H9 (cell line): ENCODE measurements at regions not wholly inside any gene's neighbourhood (a gene's known extent, or its start where the extent isn't known, plus 50 kb on each side); places are given as distances from the start of the nearest gene placed in this dataset.
A peak's percentile ranks its signal among the peaks of the same experiment; 100 is the strongest.

Source experiments
- DNase-seq: peaks from one replicate; pipeline ENCODE4 v3.0.0-alpha.2; 2017
- H2AFZ ChIP-seq: one replicate; pipeline ENCODE4 v1.6.1; 2013; ENCODE audit warnings: mild to moderate bottlenecking, low read length, control low read depth, moderate library complexity
- H2AK5ac ChIP-seq: 2 replicates; pipeline ENCODE4 v1.6.1; 2013; ENCODE audit warnings: low read length, control low read depth, mixed read lengths; ENCODE audit not compliant: insufficient read length
- H2BK120ac ChIP-seq: one replicate; pipeline ENCODE4 v1.6.1; 2013; ENCODE audit warnings: low read depth, mild to moderate bottlenecking, low read length, control low read depth, inconsistent platforms; ENCODE audit not compliant: poor library complexity, severe bottlenecking
- H2BK12ac ChIP-seq: 2 replicates; pipeline ENCODE4 v1.6.1; 2013; ENCODE audit warnings: low read length, control low read depth, mixed read lengths, low read depth; ENCODE audit not compliant: insufficient read length
- H2BK15ac ChIP-seq: 2 replicates; pipeline ENCODE4 v1.6.1; 2013; ENCODE audit warnings: low read depth, low read length, control low read depth
- H2BK20ac ChIP-seq: one replicate; pipeline ENCODE4 v1.6.1; 2013; ENCODE audit warnings: low read depth, mild to moderate bottlenecking, low read length, control low read depth, inconsistent platforms; ENCODE audit not compliant: poor library complexity, severe bottlenecking
- H2BK5ac ChIP-seq: 2 replicates; pipeline ENCODE4 v1.6.1; 2013; ENCODE audit warnings: low read length, control low read depth, mixed read lengths; ENCODE audit not compliant: insufficient read length
- H3K14ac ChIP-seq: 2 replicates; pipeline ENCODE4 v1.6.1; 2013; ENCODE audit warnings: low read length, control low read depth; ENCODE audit not compliant: insufficient read depth
- H3K18ac ChIP-seq: 2 replicates; pipeline ENCODE4 v1.6.1; 2013; ENCODE audit warnings: low read depth, mild to moderate bottlenecking, mixed read lengths, low read length, control low read depth; ENCODE audit not compliant: insufficient read length
- H3K23ac ChIP-seq: 2 replicates; pipeline ENCODE4 v1.6.1; 2013; ENCODE audit warnings: low read length, control low read depth, mixed read lengths, low read depth; ENCODE audit not compliant: insufficient read length
- H3K23me2 ChIP-seq: 2 replicates; pipeline ENCODE4 v1.6.1; 2013; ENCODE audit warnings: low read depth, mild to moderate bottlenecking, mixed read lengths, low read length, control low read depth; ENCODE audit not compliant: insufficient read length, poor library complexity, severe bottlenecking
- H3K27ac ChIP-seq: 2 replicates; pipeline ENCODE4 v1.5.1; 2013; ENCODE audit warnings: low read length, control low read depth, mixed read lengths, low read depth; ENCODE audit not compliant: insufficient read length
- H3K27me3 ChIP-seq: 2 replicates; pipeline ENCODE4 v1.6.1; 2013; ENCODE audit warnings: low read length, control low read depth, inconsistent platforms; ENCODE audit not compliant: insufficient read depth
- H3K4ac ChIP-seq: 2 replicates; pipeline ENCODE4 v1.6.1; 2013; ENCODE audit warnings: low read depth, mild to moderate bottlenecking, control low read depth, inconsistent platforms, low read length, moderate library complexity
- H3K4me1 ChIP-seq: 2 replicates; pipeline ENCODE4 v1.6.1; 2013; ENCODE audit warnings: low read length, control low read depth, inconsistent platforms; ENCODE audit not compliant: insufficient read depth
- H3K4me2 ChIP-seq: 2 replicates; pipeline ENCODE4 v1.6.1; 2013; ENCODE audit warnings: low read length, control low read depth, mixed read lengths; ENCODE audit not compliant: insufficient read length, insufficient read depth
- H3K56ac ChIP-seq: 2 replicates; pipeline ENCODE4 v1.6.1; 2013; ENCODE audit warnings: low read depth, mild to moderate bottlenecking, mixed read lengths, low read length, control low read depth; ENCODE audit not compliant: insufficient read length
- H3K79me1 ChIP-seq: 2 replicates; pipeline ENCODE4 v1.6.1; 2013; ENCODE audit warnings: low read depth, mild to moderate bottlenecking, moderate library complexity, low read length, control low read depth, inconsistent platforms; ENCODE audit not compliant: insufficient read depth, poor library complexity, severe bottlenecking
- H3K79me2 ChIP-seq: 2 replicates; pipeline ENCODE4 v1.6.1; 2013; ENCODE audit warnings: low read length, control low read depth, inconsistent platforms; ENCODE audit not compliant: insufficient read depth
- H3K9ac ChIP-seq: 2 replicates; pipeline ENCODE4 v1.6.1; 2013; ENCODE audit warnings: low read length, control low read depth, mixed read lengths; ENCODE audit not compliant: insufficient read length; ENCODE audit errors: extremely low read depth
- H3K9me3 ChIP-seq: one replicate; pipeline ENCODE4 v1.6.1; 2013; ENCODE audit warnings: low read depth, low read length, inconsistent platforms; ENCODE audit not compliant: control insufficient read depth
- H3T11ph ChIP-seq: one replicate; pipeline ENCODE4 v1.6.1; 2013; ENCODE audit warnings: mild to moderate bottlenecking, low read length, control low read depth, inconsistent platforms
- H4K20me1 ChIP-seq: one replicate; pipeline ENCODE4 v1.6.1; 2013; ENCODE audit not compliant: control insufficient read depth, insufficient read length, insufficient read depth
- H4K5ac ChIP-seq: 2 replicates; pipeline ENCODE4 v1.6.1; 2013; ENCODE audit warnings: low read depth, mild to moderate bottlenecking, mixed read lengths, low read length, control low read depth; ENCODE audit not compliant: insufficient read length
- H4K8ac ChIP-seq: replicated peaks from 2 replicates; pipeline ENCODE4 v1.6.1; 2013; ENCODE audit warnings: low read length, control low read depth, mixed read lengths, low read depth; ENCODE audit not compliant: insufficient read length
- H4K91ac ChIP-seq: 2 replicates; pipeline ENCODE4 v1.6.1; 2013; ENCODE audit warnings: low read depth, mild to moderate bottlenecking, moderate library complexity, mixed read lengths, low read length, control low read depth; ENCODE audit not compliant: insufficient read length
- H3K27ac Mint-ChIP-seq, 3 experiments: 2 replicates in 2 of 3; 3 replicates in 1 of 3; pipeline ENCODE4 v1.8.0; 2020 to 2021; ENCODE audit warnings: mixed read lengths in 3 of 3, mild to moderate bottlenecking in 1 of 3, moderate library complexity in 1 of 3
- H3K27me3 Mint-ChIP-seq: 2 replicates; pipeline ENCODE4 v1.8.0; 2021; ENCODE audit warnings: low read depth, mild to moderate bottlenecking, moderate library complexity, mixed read lengths
- H3K36me3 Mint-ChIP-seq, 3 experiments: 2 replicates in 2 of 3; 3 replicates in 1 of 3; pipeline ENCODE4 v1.8.0; 2020 to 2021; ENCODE audit warnings: low read depth in 3 of 3, mixed read lengths in 3 of 3; ENCODE audit not compliant: insufficient read depth in 1 of 3
- H3K4me1 Mint-ChIP-seq, 2 experiments: 2 replicates each; pipeline ENCODE4 v1.8.0; 2020; ENCODE audit warnings: mixed read lengths in 2 of 2
- H3K4me3 Mint-ChIP-seq, 2 experiments: 2 replicates in 1 of 2; 3 replicates in 1 of 2; pipeline ENCODE4 v1.8.0; 2020 to 2021; ENCODE audit warnings: mild to moderate bottlenecking in 2 of 2, mixed read lengths in 2 of 2, moderate library complexity in 1 of 2
- H3K9me3 Mint-ChIP-seq, 2 experiments: 2 replicates in 1 of 2; 3 replicates in 1 of 2; pipeline ENCODE4 v1.8.0; 2020; ENCODE audit warnings: mild to moderate bottlenecking in 2 of 2, mixed read lengths in 2 of 2, moderate library complexity in 1 of 2
- CTCF ChIP-seq: fragments of 200-600 bp; sonication (generic); conservative IDR thresholded peaks from 3 replicates; pipeline ENCODE4 v1.8.0; 2021; ENCODE audit warnings: antibody characterized with exemption, mild to moderate bottlenecking
- WGBS: extraction: QIAGEN DNeasy Blood & Tissue Kit; methylation state at CpG from one replicate; pipeline ENCODE4 v1.1.7; 2013; ENCODE audit warnings: missing lambda C conversion rate, low lambda C conversion rate, mixed read lengths; ENCODE audit not compliant: insufficient read length; ENCODE audit errors: extremely low coverage; 5-methylcytosine and 5-hydroxymethylcytosine counted together

GRCh38 chr3:95387242-95388021, 1324.6 kb downstream of the NSUN3 start:
- Histone ChIP-seq H3K14ac (no peak overlapping the region), H3K9me3 (no peaks in the 10 kb centered on the region), H2BK15ac (no peak overlapping the region), H2BK20ac (no peak overlapping the region), H3K27me3 (no peaks in the 10 kb centered on the region), H4K20me1 (no peaks in the 10 kb centered on the region), H3K23me2 (peaks cover 2% of the 10 kb centered on the region), H3K79me2 (no peaks in the 10 kb centered on the region), H2BK120ac (no peak overlapping the region), H3K9ac (no peak overlapping the region), H3K23ac (no peak overlapping the region), H3K4me1 (no peaks in the 10 kb centered on the region; the same call in 1 of the 2 replicates), H4K91ac (no peak overlapping the region), H3K56ac (no peak overlapping the region), H2AK5ac (no peak overlapping the region), H4K8ac (no peak overlapping the region), H3K27ac (no peak overlapping the region), H3K4ac (no peak overlapping the region), H3K4me2 (no peak overlapping the region), H2BK12ac (no peak overlapping the region), H2BK5ac (no peak overlapping the region), H3T11ph (no peak overlapping the region), H2AFZ (no peak overlapping the region), H4K5ac (no peak overlapping the region), H3K18ac (no peak overlapping the region), H3K79me1 (no peaks in the 10 kb centered on the region)
- peaks cover 0 to 2% (median 0%) of the 10 kb centered on the region in 3 experiments; a peak in 1 of 7 replicates for H3K36me3 Mint-ChIP-seq
- DNase-seq: no peak
- no peaks in the 10 kb centered on the region for H3K27me3 Mint-ChIP-seq
- no peak for TF ChIP-seq CTCF
- H3K4me1 Mint-ChIP-seq: 0 out of 4 replicates have a peak, but pooled peaks cover 0 to 4% of the 10 kb centered on the region in 2 experiments
- peak overlapping the region in 2 of 3 experiments; percentile 63 to 70; a peak in 2 of 7 replicates for H3K27ac Mint-ChIP-seq
- no CpG with 5 or more reads among the region's 6 CpGs for WGBS
- H3K4me3 Mint-ChIP-seq: no peak overlapping the region
- H3K9me3 Mint-ChIP-seq: peaks cover 0 to 3% of the 10 kb centered on the region in 2 experiments; a peak in 1 of 5 replicates
